SK-N-SH (cell line): ENCODE measurements at regions not wholly inside any gene's neighbourhood (a gene's known extent, or its start where the extent isn't known, plus 50 kb on each side); places are given as distances from the start of the nearest gene placed in this dataset.

ENCODE experiments used
- CTCF ChIA-PET: fragments of 300-600, 350-600 bp; formaldehyde crosslinking; extraction: SDS; loops from one replicate; lab custom pipeline; 2021; lab: Yijun Ruan, JAX
- POLR2A ChIA-PET: fragments of 350-600 bp; sonication (Branson Sonifier 250); formaldehyde crosslinking; extraction: SDS; loops from one replicate; lab custom pipeline; 2020; ENCODE audit warnings: antibody characterized with exemption, inconsistent platforms; lab: Yijun Ruan, JAX
- DNase-seq: peaks from one replicate; pipeline ENCODE4 v3.0.0; 2012
- H2AFZ ChIP-seq: fragments of 200-600 bp; sonication (generic); 2 replicates; pipeline ENCODE4 v1.8.1; 2016; ENCODE audit warnings: antibody characterized with exemption, mild to moderate bottlenecking, low read depth
- H3F3A ChIP-seq: fragments of 200-600 bp; sonication (generic); replicated peaks from 2 replicates; pipeline ENCODE3; 2016; ENCODE audit warnings: antibody characterized with exemption, mild to moderate bottlenecking; ENCODE audit not compliant: insufficient read depth
- H3K27ac ChIP-seq, 2 experiments: fragments of 200-500 bp in 1 of 2; fragments of 200-600 bp in 1 of 2; sonication (Bioruptor generic) in 1 of 2; sonication (generic), shearing (Covaris generic) in 1 of 2; 2 replicates each; pipeline versions ENCODE4 v1.5.1 to v1.6.1; 2014 to 2016; ENCODE audit warnings: low read depth in 2 of 2, inconsistent platforms in 1 of 2, low read length in 1 of 2, mild to moderate bottlenecking in 1 of 2, mixed read lengths in 1 of 2
- H3K27me3 ChIP-seq: fragments of 200-600 bp; sonication (generic), shearing (Covaris generic); 2 replicates; pipeline ENCODE4 v1.6.1; 2016; ENCODE audit warnings: mixed run types; ENCODE audit not compliant: insufficient read depth
- H3K36me3 ChIP-seq, 2 experiments: fragments of 200-500 bp in 1 of 2; fragments of 200-600 bp in 1 of 2; sonication (Bioruptor generic) in 1 of 2; sonication (generic) in 1 of 2; replicated peaks in 1 of 2; 2 replicates each; pipeline versions ENCODE3 to v1.5.1; 2014 to 2016; ENCODE audit warnings: low read length in 1 of 2, mild to moderate bottlenecking in 1 of 2; ENCODE audit not compliant: insufficient read depth in 2 of 2, control insufficient read depth in 1 of 2
- H3K4me1 ChIP-seq, 2 experiments: fragments of 200-500 bp in 1 of 2; fragments of 200-600 bp in 1 of 2; sonication (Bioruptor generic) in 1 of 2; sonication (generic), shearing (Covaris generic) in 1 of 2; 2 replicates each; pipeline versions ENCODE4 v1.5.1 to v1.6.1; 2014 to 2016; ENCODE audit warnings: low read depth in 1 of 2, low read length in 1 of 2, mixed run types in 1 of 2; ENCODE audit not compliant: insufficient read depth in 2 of 2, control insufficient read depth in 1 of 2
- H3K4me2 ChIP-seq: fragments of 200-600 bp; sonication (generic), shearing (Covaris generic); 2 replicates; pipeline ENCODE4 v1.6.1; 2017; ENCODE audit warnings: mixed run types
- H3K4me3 ChIP-seq, 2 experiments: fragments of 200-500 bp in 1 of 2; fragments of 200-600 bp in 1 of 2; sonication (Bioruptor generic) in 1 of 2; sonication (generic), shearing (Covaris generic) in 1 of 2; 2 replicates each; pipeline versions ENCODE4 v1.5.1 to v1.8.1; 2014 to 2016; ENCODE audit warnings: low read depth in 2 of 2, inconsistent platforms in 1 of 2, low read length in 1 of 2, mild to moderate bottlenecking in 1 of 2, mixed read lengths in 1 of 2, moderate library complexity in 1 of 2
- H3K79me2 ChIP-seq: fragments of 200-600 bp; sonication (generic); 2 replicates; pipeline ENCODE4 v1.8.1; 2017; ENCODE audit warnings: mild to moderate bottlenecking; ENCODE audit not compliant: insufficient read depth
- H3K9ac ChIP-seq: fragments of 200-600 bp; sonication (generic); 2 replicates; pipeline ENCODE4 v1.6.1; 2017; ENCODE audit warnings: mixed run types
- H3K9me2 ChIP-seq: fragments of 200-600 bp; sonication (generic); 2 replicates; pipeline ENCODE4 v1.6.1; 2017; ENCODE audit warnings: mixed run types
- H3K9me3 ChIP-seq: fragments of 200-600 bp; sonication (generic); 2 replicates; pipeline ENCODE4 v1.6.1; 2017; ENCODE audit warnings: mixed run types, mild to moderate bottlenecking, moderate library complexity
- H4K20me1 ChIP-seq: fragments of 200-600 bp; sonication (generic); 2 replicates; pipeline ENCODE4 v1.6.1; 2017; ENCODE audit warnings: mild to moderate bottlenecking, mixed run types; ENCODE audit not compliant: insufficient read depth
- CHD2 ChIP-seq: fragments of 150-350 bp; IDR thresholded peaks from 2 replicates; pipeline ENCODE4 v1.6.1; 2018; ENCODE audit warnings: low read length; ENCODE audit not compliant: partially characterized antibody
- CTCF ChIP-seq: fragments of 200-600 bp; sonication (generic); IDR thresholded peaks from 2 replicates; pipeline ENCODE4 v1.6.1; 2017; ENCODE audit warnings: antibody characterized with exemption, mild to moderate bottlenecking, moderate library complexity
- ELF1 ChIP-seq: IDR thresholded peaks from 2 replicates; pipeline ENCODE4 v1.4.0; 2012
- EP300 ChIP-seq, 2 experiments: IDR thresholded peaks; 2 replicates each; pipeline versions ENCODE4 v1.4.0 to v1.6.1; 2012; ENCODE audit warnings: borderline replicate concordance in 1 of 2, low read depth in 1 of 2, low read length in 1 of 2
- FOSL2 ChIP-seq: IDR thresholded peaks from 2 replicates; pipeline ENCODE4 v1.4.0; 2012; ENCODE audit warnings: low read depth, mild to moderate bottlenecking, moderate library complexity, borderline replicate concordance
- FOXJ3 ChIP-seq: sonication (generic); formaldehyde crosslinking; IDR thresholded peaks from 2 replicates; pipeline ENCODE4 v1.5.1; 2020; ENCODE audit warnings: mild to moderate bottlenecking, missing genetic modification reagents
- FOXM1 ChIP-seq: IDR thresholded peaks from 2 replicates; pipeline ENCODE4 v1.4.0; 2012; ENCODE audit warnings: low read depth, mild to moderate bottlenecking
- GATA2 ChIP-seq: sonication (generic); formaldehyde crosslinking; IDR thresholded peaks from 2 replicates; pipeline ENCODE4 v1.5.0; 2020; ENCODE audit warnings: mild to moderate bottlenecking, missing genetic modification reagents
- IRF3 ChIP-seq: fragments of 150-350 bp; IDR thresholded peaks from 2 replicates; pipeline ENCODE4 v1.6.1; 2016; ENCODE audit warnings: mild to moderate bottlenecking, low read depth, low read length
- JUND ChIP-seq: IDR thresholded peaks from 2 replicates; pipeline ENCODE4 v1.4.0; 2012
- MEF2A ChIP-seq: IDR thresholded peaks from 2 replicates; pipeline ENCODE4 v1.4.0; 2012; ENCODE audit warnings: low read depth, borderline replicate concordance
- NFIC ChIP-seq: IDR thresholded peaks from 2 replicates; pipeline ENCODE4 v1.4.0; 2012; ENCODE audit warnings: borderline replicate concordance
- NRF1 ChIP-seq: IDR thresholded peaks from 2 replicates; pipeline ENCODE4 v1.6.1; 2012; ENCODE audit warnings: low read depth, mild to moderate bottlenecking, low read length
- PBX3 ChIP-seq: IDR thresholded peaks from 2 replicates; pipeline ENCODE4; 2012
- RAD21 ChIP-seq: IDR thresholded peaks from 2 replicates; pipeline ENCODE4 v1.6.1; 2012; ENCODE audit warnings: mild to moderate bottlenecking, low read length
- RFX5 ChIP-seq: IDR thresholded peaks from 2 replicates; pipeline ENCODE4 v1.6.1; 2012; ENCODE audit warnings: mild to moderate bottlenecking, improper control_type of control experiment, low read length
- SMC3 ChIP-seq: IDR thresholded peaks from 2 replicates; pipeline ENCODE4 v1.6.1; 2012; ENCODE audit warnings: low read depth, low read length, improper control_type of control experiment
- TEAD4 ChIP-seq: IDR thresholded peaks from 2 replicates; pipeline ENCODE4 v1.4.0; 2012; ENCODE audit warnings: mild to moderate bottlenecking, borderline replicate concordance; ENCODE audit not compliant: insufficient read depth
- YY1 ChIP-seq: IDR thresholded peaks from 2 replicates; pipeline ENCODE4 v1.4.0; 2012; ENCODE audit warnings: low read depth, mild to moderate bottlenecking
- WGBS: methylation state at CpG from one replicate; pipeline ENCODE4 v1.1.6; 2017; ENCODE audit warnings: low lambda C conversion rate; 5-methylcytosine and 5-hydroxymethylcytosine counted together

GRCh38 chr20:24737212-24737850 is 211.7 kb upstream of the CST7 start:
- TF ChIP-seq MEF2A (no peak), CTCF (no peak), ELF1 (no peak), IRF3 (no peak), YY1 (no peak), JUND (no peak), RFX5 (no peak), NRF1 (no peak)
- no peaks in the 10 kb centered on the region for H3K9me2 ChIP-seq
- no peaks in the 10 kb centered on the region for H3K27me3 ChIP-seq
- no peaks in the 10 kb centered on the region for H3F3A ChIP-seq
- H3K4me3 ChIP-seq: no peak overlapping the region
- H3K27ac ChIP-seq: no peak overlapping the region
- H3K4me2 ChIP-seq: no peak overlapping the region
- no peaks in the 10 kb centered on the region for H3K36me3 ChIP-seq
- H4K20me1 ChIP-seq: no peaks in the 10 kb centered on the region
- ChIA-PET CTCF (no interaction called here), POLR2A (no interaction called here)
- peaks cover 0 to 5% of the 10 kb centered on the region in 2 experiments; a peak in 1 of 4 replicates for H3K4me1 ChIP-seq
- H2AFZ ChIP-seq: no peak overlapping the region
- no peak for DNase-seq
- no peak overlapping the region for H3K9ac ChIP-seq
- H3K9me3 ChIP-seq: no peaks in the 10 kb centered on the region
- H3K79me2 ChIP-seq: no peaks in the 10 kb centered on the region
- 36% methylated on average over 9 of the region's 10 CpGs for WGBS

- WGBS: 69% methylated on average over 3 of the region's 9 CpGs
- no peak for TF ChIP-seq TEAD4
- TF ChIP-seq RAD21: no peak
- TF ChIP-seq GATA2 (CRISPR knock-in tag): no peak
- no peak for TF ChIP-seq MEF2A
- no peak for TF ChIP-seq EP300 (IDR thresholded peaks at IDR 0.05; ENCODE audit: borderline replicate concordance in 1 of 2, low read depth in 1 of 2, low read length in 1 of 2)
- TF ChIP-seq SMC3: no peak
- no peak for TF ChIP-seq JUND
- no peak for TF ChIP-seq CHD2
- no peak for TF ChIP-seq RFX5
- no peak for TF ChIP-seq IRF3
- no peak for TF ChIP-seq PBX3
- no peak for TF ChIP-seq FOSL2
- TF ChIP-seq NRF1: no peak
- no peak for TF ChIP-seq CTCF
- TF ChIP-seq FOXM1: no peak
- TF ChIP-seq FOXJ3 (CRISPR knock-in tag): no peak
- no peak for TF ChIP-seq NFIC
- TF ChIP-seq YY1: no peak
Observed at GRCh38 chr20:24738058-24738775, 210.9 kb upstream of the CST7 start.

More at GRCh38 chr20:24738058-24738775, 210.9 kb upstream of the CST7 start:
- CTCF ChIA-PET: no interaction called here
- no peaks in the 10 kb centered on the region for H3K9me2 ChIP-seq
- H3K4me3 ChIP-seq: no peak overlapping the region
- H4K20me1 ChIP-seq: no peaks in the 10 kb centered on the region
- H3K27me3 ChIP-seq: no peaks in the 10 kb centered on the region
- no peak overlapping the region for H3K9ac ChIP-seq
- H3K36me3 ChIP-seq: no peaks in the 10 kb centered on the region
- no peaks in the 10 kb centered on the region for H3F3A ChIP-seq
- no peaks in the 10 kb centered on the region for H3K9me3 ChIP-seq
- no peak for DNase-seq
- no peak overlapping the region for H2AFZ ChIP-seq
- H3K4me1 ChIP-seq: peaks cover 0 to 5% of the 10 kb centered on the region in 2 experiments; a peak in 1 of 4 replicates
- POLR2A ChIA-PET: no interaction called here
- H3K79me2 ChIP-seq: no peaks in the 10 kb centered on the region
- no peak overlapping the region for H3K27ac ChIP-seq
- no peak overlapping the region for H3K4me2 ChIP-seq
